H1 (cell line): ENCODE measurements at regions not wholly inside any gene's neighbourhood (a gene's known extent, or its start where the extent isn't known, plus 50 kb on each side); places are given as distances from the start of the nearest gene placed in this dataset.

Source experiments
- CTCF ChIA-PET: fragments of 300-600 bp; sonication (Branson Sonifier 250); formaldehyde crosslinking; loops from one replicate; lab custom pipeline; 2021; ENCODE audit not compliant: partially characterized antibody; lab: Charles Lee
- POLR2A ChIA-PET: fragments of 300-600 bp; sonication (Branson Sonifier 250); formaldehyde crosslinking; loops from one replicate; lab custom pipeline; 2021; ENCODE audit warnings: inconsistent platforms; ENCODE audit not compliant: partially characterized antibody; lab: Charles Lee
- DNase-seq, 2 experiments: peaks; one replicate each; pipeline versions ENCODE4 v3.0.0 to v3.0.0-alpha.2; 2010 to 2022; ENCODE audit warnings: low spot score in 2 of 2, low read depth in 1 of 2, mixed read lengths in 1 of 2
- FAIRE-seq: peaks from 2 replicates; lab custom pipeline; 2011; peaks lifted over from hg19 to GRCh38; lab: Jason Lieb, UNC
- H2AFZ ChIP-seq: 2 replicates; pipeline ENCODE4 v1.8.1; 2012; ENCODE audit warnings: low read length, inconsistent platforms
- H2AK5ac ChIP-seq: 2 replicates; pipeline ENCODE4 v1.6.1; 2013; ENCODE audit warnings: low read depth, low read length
- H2BK120ac ChIP-seq: replicated peaks from 2 replicates; pipeline ENCODE3; 2013; ENCODE audit warnings: low read depth, low read length, inconsistent platforms
- H2BK12ac ChIP-seq: 2 replicates; pipeline ENCODE4 v1.6.1; 2013; ENCODE audit warnings: low read depth, low read length
- H2BK15ac ChIP-seq: 2 replicates; pipeline ENCODE4 v1.6.1; 2013; ENCODE audit warnings: low read length
- H2BK20ac ChIP-seq: 2 replicates; pipeline ENCODE4 v1.6.1; 2013; ENCODE audit warnings: low read length
- H2BK5ac ChIP-seq: 2 replicates; pipeline ENCODE4 v1.6.1; 2013; ENCODE audit warnings: low read depth, low read length
- H3K14ac ChIP-seq: 2 replicates; pipeline ENCODE4 v1.6.1; 2013; ENCODE audit warnings: inconsistent platforms; ENCODE audit not compliant: insufficient read length
- H3K18ac ChIP-seq: 2 replicates; pipeline ENCODE4 v1.6.1; 2013; ENCODE audit warnings: low read length; ENCODE audit errors: extremely low read depth
- H3K23ac ChIP-seq: 2 replicates; pipeline ENCODE4 v1.6.1; 2013; ENCODE audit warnings: inconsistent platforms; ENCODE audit not compliant: insufficient read length
- H3K23me2 ChIP-seq: 2 replicates; pipeline ENCODE4 v1.6.1; 2013; ENCODE audit warnings: low read depth, low read length
- H3K27ac ChIP-seq: 2 replicates; pipeline ENCODE4 v1.6.1; 2011; ENCODE audit warnings: low read depth, low read length, inconsistent platforms
- H3K27me3 ChIP-seq, 4 experiments: replicated peaks in 1 of 4; 1 replicate in 1 of 4; 2 replicates in 3 of 4; pipeline versions ENCODE4 v1.6.1 to v1.8.1; 2011 to 2013; ENCODE audit warnings: low read length in 3 of 4, mild to moderate bottlenecking in 3 of 4, inconsistent platforms in 2 of 4, mixed read lengths in 2 of 4, moderate library complexity in 1 of 4; ENCODE audit not compliant: control insufficient read depth in 3 of 4, insufficient read depth in 3 of 4; ENCODE audit errors: extremely low read depth in 1 of 4
- H3K36me3 ChIP-seq, 4 experiments: 2 replicates each; pipeline versions ENCODE4 v1.6.1 to v1.8.1; 2011 to 2013; ENCODE audit warnings: mild to moderate bottlenecking in 4 of 4, low read length in 3 of 4, moderate library complexity in 2 of 4, control low read depth in 1 of 4, inconsistent platforms in 1 of 4; ENCODE audit not compliant: insufficient read depth in 4 of 4, control insufficient read depth in 2 of 4
- H3K4ac ChIP-seq: replicated peaks from 2 replicates; pipeline ENCODE3; 2013; ENCODE audit warnings: low read length, low read depth, mixed read lengths, inconsistent platforms; ENCODE audit not compliant: insufficient read length
- H3K4me1 ChIP-seq, 4 experiments: replicated peaks in 1 of 4; 1 replicate in 1 of 4; 2 replicates in 3 of 4; pipeline versions ENCODE4 v1.6.1 to v1.8.1; 2011 to 2013; ENCODE audit warnings: low read length in 3 of 4, inconsistent platforms in 2 of 4, mixed read lengths in 1 of 4; ENCODE audit not compliant: insufficient read depth in 4 of 4, control insufficient read depth in 3 of 4
- H3K4me2 ChIP-seq, 2 experiments: 2 replicates each; pipeline versions ENCODE4 v1.6.1 to v1.8.1; 2011 to 2013; ENCODE audit warnings: low read depth in 2 of 2, low read length in 2 of 2, control low read depth in 1 of 2, inconsistent platforms in 1 of 2, mild to moderate bottlenecking in 1 of 2; ENCODE audit not compliant: insufficient read depth in 1 of 2
- H3K4me3 ChIP-seq, 4 experiments: fragments of 200-600, 300-600 bp in 1 of 4; sonication (generic), shearing (Covaris generic), sonication (Bioruptor Twin) in 1 of 4; 2 replicates each; pipeline versions ENCODE4 v1.5.1 to v1.8.1; 2011 to 2016; ENCODE audit warnings: low read length in 4 of 4, low read depth in 3 of 4, control low read depth in 2 of 4, inconsistent platforms in 2 of 4, mild to moderate bottlenecking in 2 of 4, mixed read lengths in 1 of 4, moderate library complexity in 1 of 4; ENCODE audit not compliant: insufficient read depth in 2 of 4; ENCODE audit errors: extremely low read depth in 1 of 4
- H3K56ac ChIP-seq: replicated peaks from 2 replicates; pipeline ENCODE3; 2013; ENCODE audit warnings: low read depth, mild to moderate bottlenecking, mixed read lengths, low read length, inconsistent platforms; ENCODE audit not compliant: insufficient read length
- H3K79me1 ChIP-seq: 2 replicates; pipeline ENCODE4 v1.6.1; 2013; ENCODE audit warnings: low read depth, low read length, control low read depth
- H3K79me2 ChIP-seq, 2 experiments: 2 replicates each; pipeline versions ENCODE4 v1.6.1 to v1.8.1; 2012 to 2013; ENCODE audit warnings: low read length in 2 of 2, mild to moderate bottlenecking in 2 of 2, inconsistent platforms in 1 of 2; ENCODE audit not compliant: insufficient read depth in 2 of 2, control insufficient read depth in 1 of 2
- H3K9ac ChIP-seq, 4 experiments: replicated peaks in 1 of 4; 1 replicate in 1 of 4; 2 replicates in 3 of 4; pipeline versions ENCODE4 v1.6.1 to v1.8.1; 2011 to 2013; ENCODE audit warnings: low read depth in 3 of 4, low read length in 3 of 4, control low read depth in 2 of 4, mild to moderate bottlenecking in 2 of 4, moderate library complexity in 2 of 4, inconsistent platforms in 1 of 4; ENCODE audit errors: extremely low read depth in 1 of 4
- H3K9me3 ChIP-seq, 2 experiments: 2 replicates each; pipeline versions ENCODE4 v1.6.1 to v1.8.1; 2012 to 2013; ENCODE audit warnings: mild to moderate bottlenecking in 2 of 2, moderate library complexity in 2 of 2, control low read depth in 1 of 2, inconsistent platforms in 1 of 2, low read depth in 1 of 2, low read length in 1 of 2, mixed read lengths in 1 of 2; ENCODE audit not compliant: insufficient read depth in 2 of 2
- H4K20me1 ChIP-seq, 2 experiments: replicated peaks in 1 of 2; 2 replicates each; pipeline versions ENCODE3 to v1.8.1; 2011 to 2013; ENCODE audit warnings: inconsistent platforms in 2 of 2, low read length in 2 of 2, mild to moderate bottlenecking in 1 of 2; ENCODE audit not compliant: insufficient read depth in 2 of 2, control insufficient read depth in 1 of 2
- H4K5ac ChIP-seq: 2 replicates; pipeline ENCODE4 v1.6.1; 2013; ENCODE audit warnings: low read length, low read depth, mixed read lengths, inconsistent platforms; ENCODE audit not compliant: insufficient read length
- H4K8ac ChIP-seq: 2 replicates; pipeline ENCODE4 v1.8.0; 2013; ENCODE audit warnings: mild to moderate bottlenecking, moderate library complexity, low read length, inconsistent platforms; ENCODE audit not compliant: insufficient read depth; ENCODE audit errors: extremely low read depth
- H4K91ac ChIP-seq: replicated peaks from 2 replicates; pipeline ENCODE3; 2013; ENCODE audit warnings: low read length, mixed read lengths, inconsistent platforms; ENCODE audit not compliant: insufficient read length
- TAF1 ChIP-seq: IDR thresholded peaks from 2 replicates; pipeline ENCODE4 v1.6.1; 2011; ENCODE audit warnings: mild to moderate bottlenecking, low read depth, low read length
- TEAD4 ChIP-seq: IDR thresholded peaks from 2 replicates; pipeline ENCODE4 v1.6.1; 2012; ENCODE audit warnings: low read depth, low read length, inconsistent platforms, mixed read lengths
- WGBS, 2 experiments: shearing (Covaris generic) in 1 of 2; methylation state at CpG; one replicate each; pipeline versions ENCODE4 v1.1.6 to v1.1.7; 2013 to 2015; ENCODE audit warnings: low lambda C conversion rate in 2 of 2, mixed read lengths in 2 of 2, inconsistent platforms in 1 of 2, low coverage in 1 of 2, missing lambda C conversion rate in 1 of 2; ENCODE audit not compliant: insufficient replicate concordance in 2 of 2, insufficient coverage in 1 of 2, insufficient read length in 1 of 2; ENCODE audit errors: extremely low coverage in 1 of 2, missing lambda C conversion rate in 1 of 2; 5-methylcytosine and 5-hydroxymethylcytosine counted together

GRCh38 chr1:235052067-235053008, 76.3 kb downstream of the TOMM20 start:
- Histone ChIP-seq H2BK120ac (no peak overlapping the region), H3K27me3 (no peaks in the 10 kb centered on the region; a peak in 1 of 7 replicates), H2BK20ac (no peak overlapping the region), H2BK12ac (no peak overlapping the region), H4K20me1 (no peaks in the 10 kb centered on the region), H3K23ac (no peak overlapping the region), H2BK15ac (no peak overlapping the region), H4K5ac (no peak overlapping the region), H3K23me2 (no peaks in the 10 kb centered on the region), H3K27ac (no peak overlapping the region), H2AFZ (no peak overlapping the region), H3K4me2 (no peak overlapping the region), H3K14ac (no peak overlapping the region), H2BK5ac (no peak overlapping the region), H3K4me1 (no peaks in the 10 kb centered on the region), H3K36me3 (no peaks in the 10 kb centered on the region), H3K56ac (no peak overlapping the region), H3K79me2 (no peaks in the 10 kb centered on the region), H3K9ac (no peak overlapping the region), H3K9me3 (no peaks in the 10 kb centered on the region), H3K4ac (no peak overlapping the region), H2AK5ac (no peak overlapping the region), H3K4me3 (no peak overlapping the region), H3K18ac (no peak overlapping the region), H4K91ac (no peak overlapping the region), H4K8ac (no peak overlapping the region), H3K79me1 (no peaks in the 10 kb centered on the region)
- no peak for TF ChIP-seq TEAD4
- TF ChIP-seq TAF1: no peak
- ChIA-PET POLR2A (no interaction called here), CTCF (interaction anchor here (1.2 to 2.0 kb wide), 2 partner anchors 17 to 32 kb away, joined by 3 to 6 read pairs; no protein-coding TSS in a partner anchor)
- FAIRE-seq (no peak), DNase-seq (no peak)
- WGBS, 2 experiments: 90% methylated on average over 12 of the region's 12 CpGs; no CpG with 5 or more reads in 1 of the 2 experiments
